ENCODE measurements at regions not wholly inside any gene's neighbourhood (a gene's known extent, or its start where the extent isn't known, plus 50 kb on each side); places are given as distances from the start of the nearest gene placed in this dataset.

DNA sequence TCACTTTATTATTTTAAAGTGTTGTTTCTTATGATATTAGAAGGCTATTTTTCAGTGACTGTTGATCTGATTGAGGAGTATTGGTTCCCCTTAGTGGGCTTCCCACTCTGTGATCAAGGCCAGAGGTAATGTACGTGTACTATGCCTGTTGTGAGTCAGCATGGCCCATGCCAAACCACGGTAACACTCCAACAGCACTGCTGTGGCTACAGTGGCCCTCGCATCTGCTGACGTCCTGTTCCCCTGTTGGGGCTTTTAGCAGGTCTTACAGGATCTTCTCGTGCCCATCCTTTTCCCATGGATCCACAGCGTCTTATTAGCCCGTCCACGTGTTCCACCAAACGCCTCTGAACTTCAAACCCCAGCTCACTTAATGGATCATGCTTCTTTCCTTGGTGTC lies 964.6 kb upstream of the CELF2 start:
- H4K8ac ChIP-seq (ENCODE audit: low read depth in 2 of 2, low read length in 2 of 2) = no peak overlapping the region
- ChIA-PET POLR2A (ENCODE audit: unreplicated experiment) (no interaction called here), CTCF (no interaction called here)
- DNase-seq (no peak), ATAC-seq (ENCODE audit: low read depth) (no peak)
- no peak for TF ChIP-seq MXI1 (IDR thresholded peaks at IDR 0.05; ENCODE audit: borderline replicate concordance, low read depth, low read length)
- TF ChIP-seq BHLHE40 (IDR thresholded peaks at IDR 0.05; ENCODE audit: low read depth, low read length) = no peak
- TF ChIP-seq SMC3 (IDR thresholded peaks at IDR 0.05; ENCODE audit: low read depth, low read length) = no peak
- no peak for TF ChIP-seq MAZ (IDR thresholded peaks at IDR 0.05; ENCODE audit: borderline replicate concordance, low read depth, low read length)
- H3K9ac ChIP-seq (ENCODE audit: low read depth, low read length) = no peak overlapping the region
- no peaks in the 10 kb centered on the region for H3K9me1 ChIP-seq (ENCODE audit: insufficient read depth, low read length)
- H2AK5ac ChIP-seq (ENCODE audit: low read depth, low read length) = no peak overlapping the region
- no peak overlapping the region for H3K14ac ChIP-seq (replicated peaks; ENCODE audit: low read depth, low read length)
- H2BK5ac ChIP-seq (ENCODE audit: low read depth, low read length, poor library complexity, severe bottlenecking) = no peak overlapping the region
- H2BK15ac ChIP-seq (ENCODE audit: low read depth, low read length) = no peak overlapping the region
- H3K56ac ChIP-seq (ENCODE audit: extremely low read depth, insufficient read depth, low read length) = no peak overlapping the region
- H2BK120ac ChIP-seq (ENCODE audit: low read depth, low read length) = no peak overlapping the region
- dilution Hi-C loops (cut with HindIII; ENCODE audit: low sequenced_read_pairs, unreplicated experiment) = no loop called here
- no peak overlapping the region for H3K18ac ChIP-seq (ENCODE audit: low read depth, low read length)
- H4K5ac ChIP-seq (ENCODE audit: low read depth, low read length) = no peak overlapping the region
- H3K36me3 ChIP-seq (ENCODE audit: control insufficient read depth, insufficient read depth, low read length) = no peaks in the 10 kb centered on the region
- peaks cover 2% of the 10 kb centered on the region; the same call in 1 of the 2 replicates for H3K9me3 ChIP-seq (ENCODE audit: control insufficient read depth, insufficient read depth, low read length)
- no peak overlapping the region for H3K23ac ChIP-seq (ENCODE audit: low read depth, low read length)
- no peak overlapping the region for H2BK20ac ChIP-seq (ENCODE audit: low read depth, low read length)
- 63% methylated on average over 3 of the region's 9 CpGs; no CpG with 5 or more reads in 1 of the 2 experiments for WGBS, 2 experiments (ENCODE audit: extremely low coverage in 2 of 2, insufficient read length in 1 of 2)
- no peak overlapping the region for H3K27ac ChIP-seq (ENCODE audit: insufficient read depth, low read length)
- no peak overlapping the region for H4K91ac ChIP-seq (ENCODE audit: insufficient read depth, low read depth, low read length)
- no TSS peak for BruUV-seq (replicated peaks)
- no peak overlapping the region for H3K4ac ChIP-seq (ENCODE audit: low read depth, low read length)
- no peak overlapping the region for H2AK9ac ChIP-seq (replicated peaks; ENCODE audit: low read depth, low read length, poor library complexity)
- peaks cover 2% of the 10 kb centered on the region; the same call in 1 of the 2 replicates for H3K4me1 ChIP-seq (ENCODE audit: control insufficient read depth, insufficient read depth, low read length)
- H3K27me3 ChIP-seq (ENCODE audit: control insufficient read depth, insufficient read depth, low read length) = no peaks in the 10 kb centered on the region
- no peak overlapping the region for H3K4me2 ChIP-seq (ENCODE audit: low read depth, low read length)
- H3K4me3 ChIP-seq (ENCODE audit: insufficient read depth, low read depth, low read length) = no peak overlapping the region
- H2AFZ ChIP-seq (replicated peaks; ENCODE audit: low read length, poor library complexity) = no peak overlapping the region
- H4K20me1 ChIP-seq (ENCODE audit: insufficient read depth, low read length) = no peaks in the 10 kb centered on the region
- in situ Hi-C loops (cut with MboI; ENCODE audit: low sequenced_read_pairs) = no loop called here
- intact Hi-C loops (cut with micrococcal nuclease) = no loop called here
- H3K79me1 ChIP-seq (ENCODE audit: low read depth in 1 of 2, low read length in 2 of 2) = no peaks in the 10 kb centered on the region

Data from IMR-90 (cell line).